ENCODE measurements at regions not wholly inside any gene's neighbourhood (a gene's known extent, or its start where the extent isn't known, plus 50 kb on each side); places are given as distances from the start of the nearest gene placed in this dataset.

- Histone ChIP-seq H3K27ac (ENCODE audit: insufficient read depth, low read depth, low read length) (no peak overlapping the region), H3K9me1 (replicated peaks; ENCODE audit: control insufficient read depth, extremely low read depth, insufficient read depth, low read length) (no peaks in the 10 kb centered on the region), H3K9ac (replicated peaks; ENCODE audit: extremely low read depth, insufficient read depth, low read length) (no peak overlapping the region), H3K36me3 (ENCODE audit: control insufficient read depth in 2 of 2, extremely low read depth in 1 of 2, insufficient read depth in 2 of 2, low read length in 2 of 2) (no peaks in the 10 kb centered on the region), H3K4me2 (ENCODE audit: insufficient read depth, low read length) (no peak overlapping the region), H2AFZ (ENCODE audit: low read depth, low read length) (no peak overlapping the region), H3K27me3 (ENCODE audit: control insufficient read depth in 2 of 2, insufficient read depth in 2 of 2, low read length in 2 of 2) (no peaks in the 10 kb centered on the region), H3K79me2 (ENCODE audit: control insufficient read depth, insufficient read depth, low read length) (no peaks in the 10 kb centered on the region), H3K9me3 (replicated peaks; ENCODE audit: control insufficient read depth, insufficient read depth, low read length) (no peaks in the 10 kb centered on the region), H3K4me1 (ENCODE audit: control insufficient read depth, extremely low read depth, insufficient read depth, low read length) (no peaks in the 10 kb centered on the region), H4K20me1 (replicated peaks; ENCODE audit: control insufficient read depth, extremely low read depth, insufficient read depth, low read length) (no peaks in the 10 kb centered on the region), H3K4me3 (replicated peaks in 1 of 3; ENCODE audit: insufficient read depth in 1 of 3, low read depth in 1 of 3, low read length in 3 of 3) (no peak overlapping the region)
- ChIA-PET CTCF (no interaction called here), POLR2A (no interaction called here)
- DNase-seq (ENCODE audit: low read depth, low spot score) (no peak), FAIRE-seq (no peak)
- no TSS peak for BruUV-seq (replicated peaks)
- intact Hi-C loops (cut with micrococcal nuclease), result no loop called here
- dilution Hi-C loops (cut with MboI; ENCODE audit: extremely low pct_ligation_motif_present, low sequenced_read_pairs), result no loop called here
- no peak for TF ChIP-seq MAX (IDR thresholded peaks at IDR 0.05; ENCODE audit: insufficient read depth, insufficient read length)
- no peak for TF ChIP-seq MYC (IDR thresholded peaks at IDR 0.05; ENCODE audit: low read depth, low read length)
- no peak for TF ChIP-seq GATA2 (IDR thresholded peaks at IDR 0.05; ENCODE audit: insufficient read depth, insufficient read length, low read depth, low read length)
- no peak for TF ChIP-seq EZH2 (IDR thresholded peaks at IDR 0.05; ENCODE audit: borderline replicate concordance, low read depth, low read length, severe bottlenecking)
- TF ChIP-seq CTCF (IDR thresholded peaks at IDR 0.05; ENCODE audit: extremely low read depth in 1 of 2, insufficient read depth in 1 of 2, low read depth in 1 of 2, low read length in 2 of 2), result no peak
- TF ChIP-seq POLR2AphosphoS5 (IDR thresholded peaks at IDR 0.05; ENCODE audit: insufficient read depth, low read depth, low read length), result no peak
- TF ChIP-seq POLR2A (IDR thresholded peaks at IDR 0.05; ENCODE audit: low read depth, low read length), result no peak
- TF ChIP-seq JUN (IDR thresholded peaks at IDR 0.05; ENCODE audit: borderline replicate concordance, insufficient read depth, insufficient read length, low read depth), result no peak
- TF ChIP-seq FOS (IDR thresholded peaks at IDR 0.05; ENCODE audit: borderline replicate concordance, insufficient read depth, low read length), result no peak
Observed at GRCh38 chr12:102609996-102610395, 129.6 kb upstream of the IGF1 start.

All from endothelial cell of umbilical vein (primary cell).